ENCODE measurements at regions not wholly inside any gene's neighbourhood (a gene's known extent, or its start where the extent isn't known, plus 50 kb on each side); places are given as distances from the start of the nearest gene placed in this dataset.

GRCh38 chr13:109415057-109415456 is 371.3 kb downstream of the IRS2 start:
- DNase-seq (ENCODE audit: low read depth), result no peak
- H3K4me3 ChIP-seq (ENCODE audit: low read depth, low read length), result no peak overlapping the region
- TF ChIP-seq, protein P1, sequence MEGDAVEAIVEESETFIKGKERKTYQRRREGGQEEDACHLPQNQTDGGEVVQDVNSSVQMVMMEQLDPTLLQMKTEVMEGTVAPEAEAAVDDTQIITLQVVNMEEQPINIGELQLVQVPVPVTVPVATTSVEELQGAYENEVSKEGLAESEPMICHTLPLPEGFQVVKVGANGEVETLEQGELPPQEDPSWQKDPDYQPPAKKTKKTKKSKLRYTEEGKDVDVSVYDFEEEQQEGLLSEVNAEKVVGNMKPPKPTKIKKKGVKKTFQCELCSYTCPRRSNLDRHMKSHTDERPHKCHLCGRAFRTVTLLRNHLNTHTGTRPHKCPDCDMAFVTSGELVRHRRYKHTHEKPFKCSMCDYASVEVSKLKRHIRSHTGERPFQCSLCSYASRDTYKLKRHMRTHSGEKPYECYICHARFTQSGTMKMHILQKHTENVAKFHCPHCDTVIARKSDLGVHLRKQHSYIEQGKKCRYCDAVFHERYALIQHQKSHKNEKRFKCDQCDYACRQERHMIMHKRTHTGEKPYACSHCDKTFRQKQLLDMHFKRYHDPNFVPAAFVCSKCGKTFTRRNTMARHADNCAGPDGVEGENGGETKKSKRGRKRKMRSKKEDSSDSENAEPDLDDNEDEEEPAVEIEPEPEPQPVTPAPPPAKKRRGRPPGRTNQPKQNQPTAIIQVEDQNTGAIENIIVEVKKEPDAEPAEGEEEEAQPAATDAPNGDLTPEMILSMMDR (conservative IDR thresholded peaks at IDR 0.05; ENCODE audit: low read depth, low read length), result no peak

- no peak for DNase-seq (ENCODE audit: low read depth)
- TF ChIP-seq, protein P1 (conservative IDR thresholded peaks at IDR 0.05; ENCODE audit: low read depth, low read length), result no peak
- H3K4me3 ChIP-seq (ENCODE audit: low read depth, low read length), result no peak overlapping the region
Observed at GRCh38 chr13:109412283-109412901, 374.0 kb downstream of the IRS2 start.

- H3K4me3 ChIP-seq (ENCODE audit: low read depth, low read length), result no peak overlapping the region
- DNase-seq (ENCODE audit: low read depth), result no peak
- TF ChIP-seq, protein P1 (conservative IDR thresholded peaks at IDR 0.05; ENCODE audit: low read depth, low read length), result no peak
Observed at GRCh38 chr13:109410868-109411267, 375.5 kb downstream of the IRS2 start.

DNA sequence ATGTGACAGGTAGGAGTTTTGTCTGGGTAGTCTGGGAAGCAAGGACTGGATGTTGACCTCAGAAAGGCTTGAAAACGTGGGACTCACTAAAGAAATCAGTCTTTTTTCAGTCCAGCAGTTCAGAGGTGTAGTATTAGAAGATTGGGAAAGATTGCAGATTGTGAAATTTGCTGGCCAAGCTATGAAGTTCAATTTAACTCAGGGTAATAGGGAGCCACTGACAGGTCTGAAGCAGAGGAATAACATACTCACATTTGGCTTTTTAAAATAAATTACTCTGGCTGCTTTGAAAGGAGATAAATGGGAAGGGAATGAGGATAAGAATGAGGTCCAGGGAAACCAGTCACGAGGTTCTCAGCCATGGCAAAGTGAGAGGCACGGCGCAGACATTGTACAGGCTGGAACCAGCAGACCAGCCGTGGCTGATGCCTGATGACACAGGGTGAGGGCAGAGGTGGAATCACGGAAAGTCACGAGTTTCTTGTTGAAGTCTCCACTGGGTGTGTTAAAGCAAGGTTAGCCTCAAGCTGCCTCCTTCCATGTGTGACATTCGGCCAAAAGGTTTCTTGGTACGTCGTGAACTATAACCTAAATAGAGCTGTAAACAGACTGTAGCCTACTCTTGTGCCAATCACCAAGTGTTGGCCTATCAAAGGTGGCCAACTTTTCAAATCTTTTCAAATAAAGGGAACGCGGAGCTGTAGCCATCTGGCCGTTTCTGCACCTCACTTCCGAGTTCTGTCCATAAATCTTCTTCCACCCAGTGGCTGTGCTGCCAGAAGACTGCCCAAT is 377.6 kb downstream of the IRS2 start:
- TF ChIP-seq, protein P1 (conservative IDR thresholded peaks at IDR 0.05; ENCODE audit: low read depth, low read length), result no peak
- DNase-seq (ENCODE audit: low read depth), result no peak
- H3K4me3 ChIP-seq (ENCODE audit: low read depth, low read length), result no peak overlapping the region

GRCh38 chr13:109406376-109406992 is 379.9 kb downstream of the IRS2 start:
- TF ChIP-seq, protein P1 (conservative IDR thresholded peaks at IDR 0.05; ENCODE audit: low read depth, low read length), result no peak
- H3K4me3 ChIP-seq (ENCODE audit: low read depth, low read length), result no peak overlapping the region
- no peak for DNase-seq (ENCODE audit: low read depth)

GRCh38 chr13:109403012-109403421 is 383.4 kb downstream of the IRS2 start:
- H3K4me3 ChIP-seq (ENCODE audit: low read depth, low read length), result no peak overlapping the region
- DNase-seq (ENCODE audit: low read depth), result no peak
- TF ChIP-seq, protein P1 (conservative IDR thresholded peaks at IDR 0.05; ENCODE audit: low read depth, low read length), result no peak
